ENCODE measurements at regions not wholly inside any gene's neighbourhood (a gene's known extent, or its start where the extent isn't known, plus 50 kb on each side); places are given as distances from the start of the nearest gene placed in this dataset.

GRCh38 chr4:136811496-136812077, 720.7 kb downstream of the PCDH18 start:
- no TSS peak for BruUV-seq (replicated peaks)
- Histone ChIP-seq H3K4me2 (ENCODE audit: low read depth, low read length) (no peak overlapping the region), H3K27ac (ENCODE audit: insufficient read depth, low read length) (no peak overlapping the region), H4K20me1 (ENCODE audit: insufficient read depth, low read length) (no peaks in the 10 kb centered on the region), H2AFZ (replicated peaks; ENCODE audit: low read length, poor library complexity) (no peak overlapping the region), H3K9ac (ENCODE audit: low read depth, low read length) (no peak overlapping the region), H3K27me3 (ENCODE audit: control insufficient read depth, insufficient read depth, low read length) (no peaks in the 10 kb centered on the region), H2AK5ac (ENCODE audit: low read depth, low read length) (no peak overlapping the region), H2BK5ac (ENCODE audit: low read depth, low read length, poor library complexity, severe bottlenecking) (no peak overlapping the region), H3K18ac (ENCODE audit: low read depth, low read length) (no peak overlapping the region), H2BK15ac (ENCODE audit: low read depth, low read length) (no peak overlapping the region), H3K4me3 (ENCODE audit: insufficient read depth, low read depth, low read length) (no peak overlapping the region), H4K91ac (ENCODE audit: insufficient read depth, low read depth, low read length) (no peak overlapping the region), H2BK120ac (ENCODE audit: low read depth, low read length) (no peak overlapping the region), H3K9me1 (ENCODE audit: insufficient read depth, low read length) (no peaks in the 10 kb centered on the region), H3K4me1 (ENCODE audit: control insufficient read depth, insufficient read depth, low read length) (no peaks in the 10 kb centered on the region), H3K23ac (ENCODE audit: low read depth, low read length) (no peak overlapping the region), H3K4ac (ENCODE audit: low read depth, low read length) (no peak overlapping the region), H3K9me3 (ENCODE audit: control insufficient read depth, insufficient read depth, low read length) (no peaks in the 10 kb centered on the region), H4K5ac (ENCODE audit: low read depth, low read length) (no peak overlapping the region), H2AK9ac (replicated peaks; ENCODE audit: low read depth, low read length, poor library complexity) (no peak overlapping the region), H3K56ac (ENCODE audit: extremely low read depth, insufficient read depth, low read length) (no peak overlapping the region), H4K8ac (ENCODE audit: low read depth in 2 of 2, low read length in 2 of 2) (no peak overlapping the region), H3K36me3 (ENCODE audit: control insufficient read depth, insufficient read depth, low read length) (no peaks in the 10 kb centered on the region), H2BK20ac (ENCODE audit: low read depth, low read length) (no peak overlapping the region), H3K79me1 (ENCODE audit: low read depth in 1 of 2, low read length in 2 of 2) (no peaks in the 10 kb centered on the region), H3K14ac (replicated peaks; ENCODE audit: low read depth, low read length) (no peak overlapping the region)
- DNase-seq (no peak), ATAC-seq (ENCODE audit: low read depth) (no peak)
- dilution Hi-C loops (cut with HindIII; ENCODE audit: low sequenced_read_pairs, unreplicated experiment), result no loop called here
- intact Hi-C loops (cut with micrococcal nuclease), result no loop called here
- 85% methylated on average over 4 of the region's 14 CpGs; no CpG with 5 or more reads in 1 of the 2 experiments for WGBS, 2 experiments (ENCODE audit: extremely low coverage in 2 of 2, insufficient read length in 1 of 2)
- ChIA-PET POLR2A (ENCODE audit: unreplicated experiment) (no interaction called here), CTCF (interaction anchor here (0.6 kb wide), 1 partner anchor 9 kb away, joined by 3 read pairs; no protein-coding TSS in a partner anchor)
- no peak for TF ChIP-seq MAFK (IDR thresholded peaks at IDR 0.05; ENCODE audit: low read depth, low read length)
- TF ChIP-seq RCOR1 (IDR thresholded peaks at IDR 0.05; ENCODE audit: insufficient replicate concordance, low read length), result no peak
- no peak for TF ChIP-seq CTCF (conservative IDR thresholded peaks at IDR 0.05; ENCODE audit: low read depth, low read length)
- in situ Hi-C loops (cut with MboI; ENCODE audit: low sequenced_read_pairs), result no loop called here

Data from IMR-90 (cell line).